Thymus (tissue), 11 donors: ENCODE measurements at regions not wholly inside any gene's neighbourhood (a gene's known extent, or its start where the extent isn't known, plus 50 kb on each side); places are given as distances from the start of the nearest gene placed in this dataset.

Experiments
- DNase-seq, 9 donors: peaks; one replicate each; pipeline ENCODE4 v3.0.0-alpha.2; 2013; ENCODE audit warnings: low spot score in 9 of 9, low read depth in 6 of 9, missing footprints in 1 of 9
- H3K27ac ChIP-seq, 2 donors: one replicate each; pipeline ENCODE4 v1.5.1; 2013; ENCODE audit warnings: control low read depth in 1 of 2, low read depth in 1 of 2, low read length in 1 of 2, mild to moderate bottlenecking in 1 of 2, moderate library complexity in 1 of 2
- H3K27me3 ChIP-seq, 2 donors: one replicate each; pipeline ENCODE4 v1.5.1; 2013; ENCODE audit warnings: low read length in 1 of 2; ENCODE audit not compliant: control insufficient read depth in 2 of 2, insufficient read depth in 1 of 2
- H3K36me3 ChIP-seq, 2 donors: one replicate each; pipeline ENCODE4 v1.5.1; 2013; ENCODE audit warnings: low read length in 1 of 2, mild to moderate bottlenecking in 1 of 2, moderate library complexity in 1 of 2; ENCODE audit not compliant: control insufficient read depth in 2 of 2, insufficient read depth in 2 of 2
- H3K4me1 ChIP-seq, 2 donors: one replicate each; pipeline ENCODE4 v1.5.1; 2013; ENCODE audit warnings: low read length in 2 of 2; ENCODE audit not compliant: control insufficient read depth in 2 of 2, insufficient read depth in 2 of 2
- H3K4me3 ChIP-seq, 2 donors: one replicate each; pipeline ENCODE4 v1.5.1; 2013; ENCODE audit warnings: low read length in 2 of 2, control low read depth in 1 of 2, mild to moderate bottlenecking in 1 of 2
- H3K9me3 ChIP-seq, 2 donors: one replicate each; pipeline ENCODE4 v1.5.1; 2013; ENCODE audit warnings: low read length in 1 of 2, mild to moderate bottlenecking in 1 of 2; ENCODE audit not compliant: control insufficient read depth in 2 of 2, insufficient read depth in 1 of 2
- WGBS: extraction: QIAGEN DNeasy Blood & Tissue Kit; methylation state at CpG from one replicate; pipeline ENCODE4 v1.1.7; 2013; 5-methylcytosine and 5-hydroxymethylcytosine counted together
- donor health status: healthy.

DNA sequence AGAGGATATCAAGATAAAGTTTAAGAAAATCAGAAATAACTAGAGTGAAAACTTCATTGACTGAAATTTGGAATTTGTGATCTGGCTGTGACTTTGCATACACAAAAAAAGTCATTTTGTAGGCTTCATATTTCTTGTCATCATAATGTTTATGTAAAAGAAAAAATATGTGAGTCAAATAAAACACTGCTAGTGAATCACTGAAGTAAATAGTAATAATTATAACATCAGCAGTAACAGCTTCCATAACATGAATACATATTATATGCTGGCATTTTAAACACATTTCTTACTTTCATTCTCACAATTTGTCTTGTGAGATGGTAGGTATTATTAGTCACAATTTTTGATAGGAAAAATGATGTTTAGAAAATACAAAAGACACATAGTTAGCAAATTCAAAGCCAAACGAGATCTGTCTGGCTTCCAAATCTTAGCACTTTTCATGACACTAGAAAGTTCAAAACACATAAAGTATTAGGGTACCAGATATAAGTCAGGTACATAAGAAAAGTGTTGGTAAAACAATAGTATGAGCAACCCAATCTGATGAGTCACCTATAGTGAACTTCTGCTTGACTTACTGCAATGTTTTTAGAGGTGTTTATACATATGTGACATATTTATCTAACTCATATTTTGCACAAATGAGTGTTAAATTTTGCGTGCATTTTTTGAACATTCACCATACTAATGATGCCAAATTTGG lies 241.0 kb upstream of the SNX7 start:
- H3K4me1 ChIP-seq, result no peaks in the 10 kb centered on the region
- 47% methylated on average over 2 of the region's 2 CpGs for WGBS
- DNase-seq, result no peak

DNA sequence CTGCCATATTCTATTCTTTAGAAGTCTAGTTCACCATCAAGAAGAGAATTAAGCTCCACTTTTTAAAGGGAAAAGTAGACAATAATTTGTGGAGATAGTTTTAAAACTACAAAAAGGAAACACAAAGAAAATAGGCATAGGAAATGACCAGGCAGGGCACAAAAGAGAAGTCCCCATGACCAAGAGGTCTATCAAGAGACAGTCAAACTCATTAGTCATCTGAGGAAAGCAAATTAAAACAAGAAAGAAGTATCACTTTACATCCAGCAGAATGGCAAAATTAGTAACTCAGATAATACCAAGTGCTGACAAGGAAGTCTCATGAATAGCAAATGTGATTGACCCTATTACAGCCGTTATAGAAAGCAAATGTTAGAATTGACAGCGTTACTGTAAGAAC lies 243.7 kb upstream of the SNX7 start:
- Histone ChIP-seq H3K9me3 (no peaks in the 10 kb centered on the region), H3K4me3 (no peak overlapping the region), H3K27me3 (no peaks in the 10 kb centered on the region), H3K36me3 (no peaks in the 10 kb centered on the region), H3K27ac (no peak overlapping the region), H3K4me1 (no peaks in the 10 kb centered on the region)
- 98% methylated on average over 2 of the region's 2 CpGs for WGBS
- DNase-seq, result no peak

More for the DNA sequence above, 241.0 kb upstream of the SNX7 start:
- H3K27ac ChIP-seq, result no peak overlapping the region
- H3K36me3 ChIP-seq, result no peaks in the 10 kb centered on the region
- no peaks in the 10 kb centered on the region for H3K27me3 ChIP-seq
- no peaks in the 10 kb centered on the region for H3K9me3 ChIP-seq
- H3K4me3 ChIP-seq, result no peak overlapping the region

DNA sequence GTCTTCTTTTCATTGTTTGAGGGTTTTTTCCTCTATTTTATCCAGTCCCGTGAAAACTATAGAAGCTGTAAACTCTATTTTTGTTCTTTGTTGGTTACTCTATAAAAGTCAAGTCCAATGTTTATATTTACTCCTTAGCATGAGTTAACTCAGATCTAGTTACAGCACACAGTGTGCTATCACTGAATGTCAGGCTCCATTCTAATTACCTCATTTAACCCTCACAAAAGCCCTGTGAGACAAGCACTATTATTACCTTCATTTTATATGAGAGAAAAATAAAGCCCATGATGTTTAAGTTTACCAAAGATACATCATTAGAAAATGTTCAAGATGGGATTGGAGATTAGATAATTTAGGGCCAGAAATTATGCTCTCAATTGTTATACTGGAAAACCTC lies 251.4 kb upstream of the SNX7 start:
- no peaks in the 10 kb centered on the region for H3K9me3 ChIP-seq
- H3K4me1 ChIP-seq, result no peaks in the 10 kb centered on the region
- no peak overlapping the region for H3K27ac ChIP-seq
- H3K27me3 ChIP-seq, result no peaks in the 10 kb centered on the region
- WGBS, result 100% methylated on average over 1 of the region's 1 CpG
- no peak for DNase-seq
- H3K36me3 ChIP-seq, result no peaks in the 10 kb centered on the region
- no peak overlapping the region for H3K4me3 ChIP-seq

DNA sequence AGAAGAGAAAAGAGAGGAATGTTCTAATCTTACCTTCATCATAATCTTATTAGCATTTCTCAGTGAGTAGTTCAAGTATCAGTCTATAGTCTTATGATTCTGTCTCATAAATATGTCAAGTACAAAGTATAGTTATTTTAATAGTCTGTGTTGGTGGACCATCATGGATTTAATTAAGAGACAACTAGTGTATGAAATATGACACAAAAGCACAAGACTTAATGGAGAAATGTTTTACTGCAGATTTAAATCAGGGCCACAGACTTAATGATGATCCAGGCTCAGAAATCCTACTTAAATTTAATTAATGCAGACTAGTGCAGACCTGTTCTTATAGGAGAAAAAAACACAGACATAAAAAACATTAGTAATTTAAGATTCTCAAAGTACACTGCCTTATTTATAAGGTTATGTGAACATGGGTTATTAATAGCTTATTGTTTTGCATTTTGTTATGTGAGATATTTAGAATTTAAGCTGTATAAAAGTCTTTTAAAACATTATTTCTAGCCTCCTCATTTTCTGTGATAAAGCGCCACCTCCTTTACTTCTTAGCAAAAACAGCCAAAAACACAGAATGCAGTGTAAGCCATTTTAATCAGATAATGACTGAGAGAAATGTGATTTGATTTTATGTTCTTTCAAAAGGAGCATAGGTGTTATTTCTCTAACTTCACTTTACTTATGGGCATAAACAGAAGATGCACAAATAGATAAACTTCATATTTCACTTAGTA lies 255.0 kb upstream of the SNX7 start:
- no peaks in the 10 kb centered on the region for H3K4me1 ChIP-seq
- DNase-seq, result no peak
- no peaks in the 10 kb centered on the region for H3K27me3 ChIP-seq
- no peak overlapping the region for H3K27ac ChIP-seq
- WGBS, result 95% methylated on average over 1 of the region's 1 CpG
- no peaks in the 10 kb centered on the region for H3K9me3 ChIP-seq
- no peaks in the 10 kb centered on the region for H3K36me3 ChIP-seq
- H3K4me3 ChIP-seq, result no peak overlapping the region

DNA sequence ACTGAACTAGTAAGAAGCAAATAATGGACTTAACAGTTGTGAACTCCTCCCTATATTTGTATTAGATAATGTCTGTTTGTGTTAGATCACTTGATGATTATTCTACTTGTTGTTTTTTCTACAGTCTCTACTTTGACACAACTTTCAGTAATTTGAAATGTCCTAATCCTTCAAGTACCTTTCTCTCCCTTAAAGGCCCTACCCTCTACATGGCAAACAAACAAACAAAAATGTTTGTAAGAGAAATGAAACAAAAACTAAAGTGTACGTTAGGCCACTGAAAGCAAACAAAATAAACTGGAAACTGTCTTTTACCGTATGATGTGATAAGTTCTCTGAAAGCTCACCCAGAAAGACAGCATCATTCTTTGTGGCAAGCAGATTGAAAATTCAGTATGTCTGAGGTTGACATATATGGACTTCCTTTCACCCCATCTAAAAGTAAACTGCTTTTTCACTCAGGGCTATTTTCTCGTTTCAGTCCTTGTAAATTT lies 255.9 kb upstream of the SNX7 start:
- 10% methylated on average over 3 of the region's 3 CpGs for WGBS
- Histone ChIP-seq H3K4me3 (no peak overlapping the region), H3K9me3 (no peaks in the 10 kb centered on the region), H3K27me3 (no peaks in the 10 kb centered on the region), H3K4me1 (no peaks in the 10 kb centered on the region), H3K36me3 (no peaks in the 10 kb centered on the region), H3K27ac (no peak overlapping the region)
- peak in 1 of 9 donors; percentile 21 for DNase-seq

DNA sequence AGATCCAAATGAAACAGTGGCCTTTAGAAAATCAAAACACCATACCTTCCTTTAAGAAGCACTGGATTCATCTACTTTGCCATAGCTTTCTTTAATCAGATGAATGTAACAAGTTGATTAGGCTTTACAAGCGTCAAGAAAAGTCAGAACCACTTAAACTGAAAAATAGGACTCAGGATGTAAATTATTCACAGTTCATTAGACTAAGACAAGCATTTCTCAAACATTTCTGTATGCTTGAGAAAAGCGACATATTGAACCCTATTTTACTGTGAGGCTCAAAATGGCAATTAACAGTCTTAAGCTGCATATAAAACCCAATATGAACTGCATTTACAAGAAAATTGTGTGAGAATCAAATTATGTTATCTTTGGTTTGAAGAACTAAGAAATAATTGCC lies 256.7 kb upstream of the SNX7 start:
- no peak for DNase-seq
- Histone ChIP-seq H3K4me1 (no peaks in the 10 kb centered on the region), H3K4me3 (no peak overlapping the region), H3K27me3 (no peaks in the 10 kb centered on the region), H3K27ac (no peak overlapping the region), H3K9me3 (no peaks in the 10 kb centered on the region), H3K36me3 (no peaks in the 10 kb centered on the region)
- WGBS, result 88% methylated on average over 2 of the region's 2 CpGs

DNA sequence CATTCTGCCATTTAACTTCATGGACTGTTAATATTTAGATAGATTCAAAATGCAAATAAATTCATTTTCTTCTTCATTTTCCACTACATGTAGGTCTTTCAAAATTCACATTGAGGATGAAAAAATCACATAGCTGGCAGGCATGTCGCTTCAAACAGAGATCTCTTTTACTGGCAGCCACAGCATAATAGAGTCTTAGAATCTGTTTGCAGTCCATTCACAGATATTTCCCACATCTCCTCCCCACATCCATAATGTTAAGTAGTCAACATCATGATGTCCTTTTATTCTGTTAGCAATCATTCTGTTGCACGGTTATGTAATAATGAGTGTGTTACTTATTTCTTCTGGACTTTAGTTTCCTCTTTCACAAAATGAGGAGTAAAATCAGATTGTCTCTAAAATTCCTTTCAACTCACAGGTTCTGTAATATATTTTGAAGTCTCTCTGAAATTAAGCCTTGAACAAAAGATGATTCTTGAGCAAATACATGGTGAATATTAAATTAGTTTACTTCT lies 257.5 kb upstream of the SNX7 start:
- H3K4me3 ChIP-seq, result no peak overlapping the region
- H3K36me3 ChIP-seq, result no peaks in the 10 kb centered on the region
- 63% methylated on average over 2 of the region's 2 CpGs for WGBS
- H3K9me3 ChIP-seq, result no peaks in the 10 kb centered on the region
- H3K27ac ChIP-seq, result no peak overlapping the region
- DNase-seq, result no peak
- no peaks in the 10 kb centered on the region for H3K4me1 ChIP-seq
- H3K27me3 ChIP-seq, result no peaks in the 10 kb centered on the region

DNA sequence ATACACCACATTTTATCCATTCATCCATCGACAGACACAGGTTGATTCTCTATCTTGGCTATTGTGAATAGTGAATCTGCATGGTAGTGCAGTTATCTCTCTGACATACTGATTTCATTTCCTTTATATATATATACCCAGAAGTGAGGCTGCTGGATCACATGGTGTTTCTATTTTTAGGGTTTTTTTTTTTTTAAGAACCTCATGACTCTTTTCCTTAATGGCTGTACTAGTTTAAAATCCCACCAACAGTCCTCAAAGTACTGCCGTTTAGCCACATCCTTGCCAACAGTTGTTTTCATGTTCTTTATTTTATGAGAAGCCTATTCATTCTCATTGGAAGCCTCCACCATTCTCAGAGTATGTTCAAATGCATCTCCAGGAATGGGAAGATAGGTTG lies 258.7 kb upstream of the SNX7 start:
- DNase-seq, result peak in 3 of 9 donors; percentile 0 to 33 (median 3)
- H3K9me3 ChIP-seq, result no peaks in the 10 kb centered on the region
- no peaks in the 10 kb centered on the region for H3K27me3 ChIP-seq
- H3K4me1 ChIP-seq, result no peaks in the 10 kb centered on the region
- H3K36me3 ChIP-seq, result no peaks in the 10 kb centered on the region
- H3K27ac ChIP-seq, result no peak overlapping the region
- WGBS, result 16% methylated on average over 2 of the region's 2 CpGs
- no peak overlapping the region for H3K4me3 ChIP-seq

DNA sequence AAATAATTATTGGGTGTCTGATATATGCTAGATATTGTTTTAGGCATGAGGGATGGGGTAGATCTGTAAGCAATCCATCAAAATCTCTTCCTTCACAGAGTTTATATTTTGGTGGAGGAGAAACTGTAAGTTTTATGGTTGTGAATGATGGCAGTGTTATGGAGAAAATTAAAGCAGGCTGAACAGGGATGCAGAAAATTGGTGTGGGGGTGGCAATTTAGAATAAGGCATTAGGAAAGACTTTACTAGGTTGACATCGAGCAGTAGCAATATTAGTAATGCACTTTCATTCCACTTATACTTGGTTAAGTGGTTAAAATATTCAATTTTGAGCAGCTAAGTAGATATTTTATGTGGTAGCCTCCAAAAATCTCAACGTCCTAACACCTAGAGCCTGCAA lies 261.1 kb upstream of the SNX7 start:
- Histone ChIP-seq H3K27me3 (no peaks in the 10 kb centered on the region), H3K9me3 (no peaks in the 10 kb centered on the region), H3K4me1 (no peaks in the 10 kb centered on the region), H3K36me3 (no peaks in the 10 kb centered on the region), H3K4me3 (no peak overlapping the region), H3K27ac (no peak overlapping the region)
- no peak for DNase-seq
- 97% methylated on average over 2 of the region's 2 CpGs for WGBS
